ENCODE measurements at regions not wholly inside any gene's neighbourhood (a gene's known extent, or its start where the extent isn't known, plus 50 kb on each side); places are given as distances from the start of the nearest gene placed in this dataset.

DNA sequence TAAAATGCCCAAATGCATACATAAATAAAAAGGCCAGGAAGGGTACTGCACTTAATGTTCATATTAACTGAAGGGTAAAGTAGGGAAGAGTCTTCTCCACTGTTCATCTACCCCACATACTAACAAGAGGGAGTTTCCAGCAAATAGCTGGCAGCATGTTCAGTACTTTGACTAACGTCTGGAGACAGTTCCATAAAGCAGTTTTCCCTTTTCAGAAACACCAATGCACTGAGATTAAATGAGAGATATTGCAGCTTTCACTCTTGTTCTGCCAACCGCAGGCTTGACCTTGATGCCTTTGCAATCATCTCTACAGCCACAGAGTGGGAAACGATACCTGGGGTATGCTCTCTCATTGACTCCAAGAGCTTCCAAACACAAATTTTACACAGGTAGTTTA is 2123.1 kb upstream of the TENM3 start:
- Histone ChIP-seq H3K36me3 (ENCODE audit: insufficient read depth) (no peaks in the 10 kb centered on the region), H4K20me1 (ENCODE audit: insufficient read depth) (no peaks in the 10 kb centered on the region), H3K27me3 (ENCODE audit: insufficient read depth, low read depth) (no peaks in the 10 kb centered on the region), H3K9ac (no peak overlapping the region), H3K79me2 (ENCODE audit: insufficient read depth, low read depth) (no peaks in the 10 kb centered on the region), H3K4me3 (IDR thresholded peaks at IDR 0.05; ENCODE audit: insufficient read depth, low read depth, low read length) (no peak overlapping the region), H3K27ac (no peak overlapping the region), H2AFZ (ENCODE audit: low read depth) (no peak overlapping the region), H3K4me1 (ENCODE audit: low read depth, poor library complexity, severe bottlenecking) (no peaks in the 10 kb centered on the region), H3K4me2 (no peak overlapping the region)
- TF ChIP-seq, protein P1, sequence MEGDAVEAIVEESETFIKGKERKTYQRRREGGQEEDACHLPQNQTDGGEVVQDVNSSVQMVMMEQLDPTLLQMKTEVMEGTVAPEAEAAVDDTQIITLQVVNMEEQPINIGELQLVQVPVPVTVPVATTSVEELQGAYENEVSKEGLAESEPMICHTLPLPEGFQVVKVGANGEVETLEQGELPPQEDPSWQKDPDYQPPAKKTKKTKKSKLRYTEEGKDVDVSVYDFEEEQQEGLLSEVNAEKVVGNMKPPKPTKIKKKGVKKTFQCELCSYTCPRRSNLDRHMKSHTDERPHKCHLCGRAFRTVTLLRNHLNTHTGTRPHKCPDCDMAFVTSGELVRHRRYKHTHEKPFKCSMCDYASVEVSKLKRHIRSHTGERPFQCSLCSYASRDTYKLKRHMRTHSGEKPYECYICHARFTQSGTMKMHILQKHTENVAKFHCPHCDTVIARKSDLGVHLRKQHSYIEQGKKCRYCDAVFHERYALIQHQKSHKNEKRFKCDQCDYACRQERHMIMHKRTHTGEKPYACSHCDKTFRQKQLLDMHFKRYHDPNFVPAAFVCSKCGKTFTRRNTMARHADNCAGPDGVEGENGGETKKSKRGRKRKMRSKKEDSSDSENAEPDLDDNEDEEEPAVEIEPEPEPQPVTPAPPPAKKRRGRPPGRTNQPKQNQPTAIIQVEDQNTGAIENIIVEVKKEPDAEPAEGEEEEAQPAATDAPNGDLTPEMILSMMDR (conservative IDR thresholded peaks at IDR 0.05; ENCODE audit: low read depth, low read length): no peak

DNA sequence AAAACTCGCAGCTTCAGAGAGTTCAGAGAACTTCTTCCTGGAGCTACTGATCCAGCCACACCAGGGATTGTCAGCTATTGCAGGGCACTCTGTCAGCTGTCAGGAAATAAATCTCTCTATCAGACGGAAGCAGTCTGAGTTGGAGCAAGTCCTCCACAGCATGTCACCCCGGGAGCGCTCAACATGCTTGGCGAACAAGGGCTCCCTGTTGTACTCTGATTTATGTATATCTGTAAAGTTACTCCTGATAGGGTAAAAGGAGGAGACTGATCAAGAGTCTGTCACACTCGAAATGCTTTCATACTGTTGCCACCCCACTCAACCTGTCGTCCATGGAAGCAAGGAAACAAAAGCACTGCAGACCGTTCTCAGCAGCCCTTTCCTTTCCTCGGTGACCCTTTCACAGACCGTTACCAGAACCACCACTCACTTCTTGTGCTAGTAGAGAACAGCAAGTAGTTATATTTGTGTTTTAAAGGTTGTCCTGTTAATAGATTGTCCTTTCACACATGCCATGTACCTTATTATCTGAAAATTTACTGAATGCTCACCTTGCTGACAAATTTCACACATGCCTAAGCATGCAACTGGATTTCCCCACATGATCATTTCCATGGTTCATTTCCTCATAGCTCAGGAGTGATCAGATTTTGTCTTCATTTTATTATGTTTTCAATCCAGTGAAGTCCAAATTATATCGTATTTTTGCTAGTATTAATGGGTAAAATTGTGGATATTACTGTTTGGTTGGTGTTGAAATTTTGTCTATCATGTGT is 2108.9 kb upstream of the TENM3 start:
- Histone ChIP-seq H3K4me2 (no peak overlapping the region), H3K4me1 (ENCODE audit: low read depth, poor library complexity, severe bottlenecking) (no peaks in the 10 kb centered on the region), H3K36me3 (ENCODE audit: insufficient read depth) (no peaks in the 10 kb centered on the region), H3K27ac (no peak overlapping the region), H3K27me3 (ENCODE audit: insufficient read depth, low read depth) (no peaks in the 10 kb centered on the region), H2AFZ (ENCODE audit: low read depth) (no peak overlapping the region), H4K20me1 (ENCODE audit: insufficient read depth) (no peaks in the 10 kb centered on the region), H3K79me2 (ENCODE audit: insufficient read depth, low read depth) (no peaks in the 10 kb centered on the region), H3K9ac (no peak overlapping the region), H3K4me3 (IDR thresholded peaks at IDR 0.05; ENCODE audit: insufficient read depth, low read depth, low read length) (no peak overlapping the region)
- TF ChIP-seq, protein P1 (conservative IDR thresholded peaks at IDR 0.05; ENCODE audit: low read depth, low read length): no peak

DNA sequence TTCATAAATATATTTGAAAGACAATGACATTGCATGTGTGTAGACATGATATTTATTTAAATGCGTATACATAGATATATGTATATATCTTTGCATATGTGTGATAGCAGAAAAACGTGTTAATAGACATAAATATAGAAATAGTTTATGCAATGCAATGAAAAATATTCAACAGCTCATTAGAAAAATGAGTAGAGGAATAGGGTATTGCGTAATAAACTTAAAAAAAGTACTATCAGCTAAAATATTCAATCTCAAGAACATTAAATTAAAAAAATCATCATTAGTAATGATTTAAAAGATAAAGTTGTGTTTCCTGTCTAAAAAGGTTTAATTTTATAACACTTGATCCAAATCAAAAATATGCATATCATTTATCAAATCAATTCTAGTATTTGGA is 2101.5 kb upstream of the TENM3 start:
- Histone ChIP-seq H3K4me3 (IDR thresholded peaks at IDR 0.05; ENCODE audit: insufficient read depth, low read depth, low read length) (no peak overlapping the region), H4K20me1 (ENCODE audit: insufficient read depth) (no peaks in the 10 kb centered on the region), H3K9ac (no peak overlapping the region), H3K27ac (no peak overlapping the region), H2AFZ (ENCODE audit: low read depth) (no peak overlapping the region), H3K4me1 (ENCODE audit: low read depth, poor library complexity, severe bottlenecking) (no peaks in the 10 kb centered on the region), H3K27me3 (ENCODE audit: insufficient read depth, low read depth) (no peaks in the 10 kb centered on the region), H3K4me2 (no peak overlapping the region), H3K79me2 (ENCODE audit: insufficient read depth, low read depth) (no peaks in the 10 kb centered on the region), H3K36me3 (ENCODE audit: insufficient read depth) (no peaks in the 10 kb centered on the region)
- TF ChIP-seq, protein P1 (conservative IDR thresholded peaks at IDR 0.05; ENCODE audit: low read depth, low read length): no peak

DNA sequence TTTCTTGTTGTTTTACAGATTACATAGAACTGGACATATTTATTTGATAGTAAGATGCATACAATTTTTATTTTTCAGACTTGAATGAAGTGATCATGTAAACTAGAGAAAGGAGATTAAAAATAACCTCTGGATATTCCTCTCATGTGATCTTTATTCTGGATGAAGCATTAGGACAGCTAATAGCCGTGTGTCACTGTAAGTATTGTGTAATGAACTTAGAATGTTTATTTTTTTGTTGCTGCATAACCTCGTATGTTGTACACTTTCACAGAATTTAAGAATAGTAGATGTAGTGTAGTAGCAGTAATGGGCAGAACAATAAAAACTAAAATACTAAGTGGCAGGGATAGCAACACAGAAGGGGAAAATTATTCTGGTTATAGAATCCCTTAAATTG is 2094.5 kb upstream of the TENM3 start:
- TF ChIP-seq, protein P1 (conservative IDR thresholded peaks at IDR 0.05; ENCODE audit: low read depth, low read length): no peak
- Histone ChIP-seq H3K4me1 (ENCODE audit: low read depth, poor library complexity, severe bottlenecking) (no peaks in the 10 kb centered on the region), H4K20me1 (ENCODE audit: insufficient read depth) (no peaks in the 10 kb centered on the region), H3K79me2 (ENCODE audit: insufficient read depth, low read depth) (no peaks in the 10 kb centered on the region), H3K36me3 (ENCODE audit: insufficient read depth) (no peaks in the 10 kb centered on the region), H3K4me3 (IDR thresholded peaks at IDR 0.05; ENCODE audit: insufficient read depth, low read depth, low read length) (no peak overlapping the region), H3K27ac (no peak overlapping the region), H3K4me2 (no peak overlapping the region), H3K9ac (no peak overlapping the region), H3K27me3 (ENCODE audit: insufficient read depth, low read depth) (no peaks in the 10 kb centered on the region), H2AFZ (ENCODE audit: low read depth) (no peak overlapping the region)

Data from KMS-11 (cell line).